ENCODE measurements at regions not wholly inside any gene's neighbourhood (a gene's known extent, or its start where the extent isn't known, plus 50 kb on each side); places are given as distances from the start of the nearest gene placed in this dataset.
A peak's percentile ranks its signal among the peaks of the same experiment; 100 is the strongest.

- Histone ChIP-seq H3K4me1 (ENCODE audit: control insufficient read depth in 2 of 3, insufficient read depth in 2 of 3, low read depth in 1 of 3, low read length in 3 of 3) (peaks cover 0 to 3% (median 0%) of the 10 kb centered on the region in 3 donors), H3K27ac (ENCODE audit: low read depth in 2 of 2, low read length in 2 of 2) (no peak overlapping the region), H3K36me3 (ENCODE audit: control insufficient read depth in 2 of 3, insufficient read depth in 3 of 3, low read length in 3 of 3) (no peaks in the 10 kb centered on the region), H3K9me3 (ENCODE audit: control insufficient read depth in 2 of 3, insufficient read depth in 1 of 3, low read length in 3 of 3) (peaks cover 0 to 5% (median 0%) of the 10 kb centered on the region in 3 donors), H3K9ac (ENCODE audit: low read length in 3 of 3) (no peak overlapping the region), H3K4me3 (ENCODE audit: low read length in 3 of 3) (no peak overlapping the region), H3K27me3 (ENCODE audit: control insufficient read depth, insufficient read depth, low read length) (no peaks in the 10 kb centered on the region)
- intact Hi-C loops (cut with DNase I): no loop called here
- TF ChIP-seq CTCF (IDR thresholded peaks at IDR 0.05; ENCODE audit: borderline replicate concordance, extremely low read depth, insufficient read depth): no peak
- DNase-seq (no peak), FAIRE-seq (no peak)
Observed at GRCh38 chr10:31619531-31620061, 300.6 kb downstream of the ZEB1 start.

GRCh38 chr10:31618541-31619291 lies 299.7 kb downstream of the ZEB1 start:
- Histone ChIP-seq H3K4me3 (ENCODE audit: low read length in 3 of 3) (no peak overlapping the region), H3K9me3 (ENCODE audit: control insufficient read depth in 2 of 3, insufficient read depth in 1 of 3, low read length in 3 of 3) (no peaks in the 10 kb centered on the region), H3K4me1 (ENCODE audit: control insufficient read depth in 2 of 3, insufficient read depth in 2 of 3, low read depth in 1 of 3, low read length in 3 of 3) (peaks cover 0 to 3% (median 0%) of the 10 kb centered on the region in 3 donors), H3K27ac (ENCODE audit: low read depth in 2 of 2, low read length in 2 of 2) (no peak overlapping the region), H3K36me3 (ENCODE audit: control insufficient read depth in 2 of 3, insufficient read depth in 3 of 3, low read length in 3 of 3) (no peaks in the 10 kb centered on the region), H3K27me3 (ENCODE audit: control insufficient read depth, insufficient read depth, low read length) (no peaks in the 10 kb centered on the region), H3K9ac (ENCODE audit: low read length in 3 of 3) (no peak overlapping the region)
- peak in 2 of 5 donors; percentile 48 to 77 for DNase-seq
- TF ChIP-seq CTCF (IDR thresholded peaks at IDR 0.05; ENCODE audit: borderline replicate concordance, extremely low read depth, insufficient read depth): no peak
- intact Hi-C loops (cut with DNase I): no loop called here
- no peak for FAIRE-seq

- H3K4me1 ChIP-seq (ENCODE audit: control insufficient read depth in 2 of 3, insufficient read depth in 2 of 3, low read depth in 1 of 3, low read length in 3 of 3): peaks cover 0 to 3% (median 0%) of the 10 kb centered on the region in 3 donors
- no peak for TF ChIP-seq CTCF (IDR thresholded peaks at IDR 0.05; ENCODE audit: borderline replicate concordance, extremely low read depth, insufficient read depth)
- FAIRE-seq (no peak), DNase-seq (no peak)
- no peaks in the 10 kb centered on the region for H3K36me3 ChIP-seq (ENCODE audit: control insufficient read depth in 2 of 3, insufficient read depth in 3 of 3, low read length in 3 of 3)
- no peak overlapping the region for H3K9ac ChIP-seq (ENCODE audit: low read length in 3 of 3)
- no peaks in the 10 kb centered on the region for H3K27me3 ChIP-seq (ENCODE audit: control insufficient read depth, insufficient read depth, low read length)
- no peak overlapping the region for H3K4me3 ChIP-seq (ENCODE audit: low read length in 3 of 3)
- no peak overlapping the region for H3K27ac ChIP-seq (ENCODE audit: low read depth in 2 of 2, low read length in 2 of 2)
- H3K9me3 ChIP-seq (ENCODE audit: control insufficient read depth in 2 of 3, insufficient read depth in 1 of 3, low read length in 3 of 3): no peaks in the 10 kb centered on the region
- intact Hi-C loops (cut with DNase I): no loop called here
Observed at GRCh38 chr10:31617757-31618156, 298.7 kb downstream of the ZEB1 start.
